Activated CD8-positive, alpha-beta T cell treated with anti-CD3 and anti-CD28 coated beads, Interleukin-2, amount 10 ng/mL, durations not matched to agents 7 days and 5 days (primary cell): ENCODE measurements at regions not wholly inside any gene's neighbourhood (a gene's known extent, or its start where the extent isn't known, plus 50 kb on each side); places are given as distances from the start of the nearest gene placed in this dataset.

ENCODE experiments used
- ATAC-seq: fragments of 150-1000 bp; cut with Tn5 transposase; one replicate; pipeline ENCODE4 v1.10.0; 2021; ENCODE audit warnings: moderate library complexity
- CTCF ChIA-PET: fragments of 350-600 bp; sonication (Branson Sonifier 250); formaldehyde crosslinking; loops from one replicate; lab custom pipeline; 2021; ENCODE audit warnings: antibody characterized with exemption; lab: Charles Lee
- POLR2A ChIA-PET: fragments of 350-600 bp; sonication (Branson Sonifier 250); formaldehyde crosslinking; loops from one replicate; lab custom pipeline; 2021; ENCODE audit warnings: antibody characterized with exemption; lab: Charles Lee
- DNase-seq: peaks from one replicate; pipeline ENCODE4 v3.0.0-alpha.2; 2020
- H3K27ac Mint-ChIP-seq: one replicate; pipeline ENCODE4 v1.8.0; 2021; ENCODE audit warnings: mild to moderate bottlenecking, mixed read lengths
- H3K27me3 Mint-ChIP-seq: one replicate; pipeline ENCODE4 v1.8.0; 2021; ENCODE audit warnings: low read depth, mixed read lengths
- H3K36me3 Mint-ChIP-seq: one replicate; pipeline ENCODE4 v1.8.0; 2021; ENCODE audit warnings: low read depth, mixed read lengths
- H3K4me1 Mint-ChIP-seq: one replicate; pipeline ENCODE4 v1.8.0; 2021; ENCODE audit warnings: low read depth, mixed read lengths
- H3K4me3 Mint-ChIP-seq: one replicate; pipeline ENCODE4 v1.8.0; 2021; ENCODE audit warnings: mild to moderate bottlenecking, mixed read lengths
- H3K9me3 Mint-ChIP-seq: one replicate; pipeline ENCODE4 v1.8.0; 2022; ENCODE audit warnings: mixed read lengths; ENCODE audit not compliant: insufficient read depth

DNA sequence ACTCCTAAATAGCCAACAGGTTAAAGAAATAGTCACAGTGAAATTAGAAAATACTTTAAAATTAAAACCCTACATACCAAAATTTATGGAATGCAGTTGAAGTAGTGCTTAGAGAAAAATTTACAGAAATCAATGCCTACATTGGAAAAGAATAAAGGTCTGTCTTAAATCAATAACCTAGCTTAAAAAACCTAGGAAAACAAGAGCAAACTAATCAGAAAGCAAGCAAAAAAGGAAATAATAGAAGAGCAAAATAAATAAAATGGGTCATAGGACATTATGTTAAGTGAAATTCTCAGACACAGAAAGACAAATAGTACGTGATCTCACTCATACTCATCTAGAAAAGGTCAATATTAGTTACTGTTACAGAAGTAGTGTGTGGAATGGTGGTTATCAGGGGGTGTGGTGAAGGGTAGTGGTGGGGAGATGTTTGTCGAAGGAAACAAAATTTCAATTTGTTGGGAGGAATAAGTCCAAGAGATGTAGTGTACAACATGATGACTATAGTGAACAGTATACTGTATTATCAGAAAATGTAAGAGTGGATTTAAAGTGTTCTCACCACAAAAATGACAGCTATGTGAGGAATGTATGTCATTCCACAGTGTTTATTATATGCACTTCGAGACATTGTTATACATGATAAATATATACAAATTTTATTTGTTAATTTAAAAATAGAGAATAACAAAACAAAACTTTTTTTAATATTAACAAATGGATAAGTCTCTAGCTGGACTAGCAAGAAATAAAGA, 423.6 kb downstream of the CDH26 start:
- no peak overlapping the region for H3K27ac Mint-ChIP-seq
- CTCF ChIA-PET: no interaction called here
- no peaks in the 10 kb centered on the region for H3K4me1 Mint-ChIP-seq
- H3K36me3 Mint-ChIP-seq: no peaks in the 10 kb centered on the region
- DNase-seq (no peak), ATAC-seq (no peak)
- no peak overlapping the region for H3K4me3 Mint-ChIP-seq
- POLR2A ChIA-PET: no interaction called here
- H3K27me3 Mint-ChIP-seq: peaks cover 4% of the 10 kb centered on the region
- H3K9me3 Mint-ChIP-seq: no peaks in the 10 kb centered on the region

DNA sequence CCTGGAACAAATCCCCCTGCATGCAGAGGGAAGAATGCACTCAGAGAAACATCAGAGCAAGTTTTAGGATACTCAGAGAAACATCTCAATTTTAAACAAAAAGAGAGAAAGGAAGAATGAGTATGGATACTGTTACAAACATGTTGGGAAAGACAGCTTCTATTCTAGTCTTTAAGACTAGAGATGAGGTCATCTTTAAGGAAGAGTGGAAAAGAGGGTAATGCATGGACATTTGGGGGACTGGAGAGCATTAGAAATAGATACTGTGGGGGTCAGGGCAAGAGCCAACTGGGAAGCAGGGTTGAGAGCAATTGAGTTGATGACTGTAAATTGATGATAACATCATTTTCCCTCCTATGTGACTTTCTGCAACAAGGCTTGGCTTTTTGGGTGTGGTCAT, 431.2 kb downstream of the CDH26 start:
- ChIA-PET POLR2A (no interaction called here), CTCF (no interaction called here)
- ATAC-seq: no peak
- Mint-ChIP-seq H3K4me3 (no peak overlapping the region), H3K27ac (no peak overlapping the region), H3K27me3 (peaks cover 3% of the 10 kb centered on the region), H3K9me3 (no peaks in the 10 kb centered on the region), H3K4me1 (no peaks in the 10 kb centered on the region), H3K36me3 (no peaks in the 10 kb centered on the region)
- no peak for DNase-seq

DNA sequence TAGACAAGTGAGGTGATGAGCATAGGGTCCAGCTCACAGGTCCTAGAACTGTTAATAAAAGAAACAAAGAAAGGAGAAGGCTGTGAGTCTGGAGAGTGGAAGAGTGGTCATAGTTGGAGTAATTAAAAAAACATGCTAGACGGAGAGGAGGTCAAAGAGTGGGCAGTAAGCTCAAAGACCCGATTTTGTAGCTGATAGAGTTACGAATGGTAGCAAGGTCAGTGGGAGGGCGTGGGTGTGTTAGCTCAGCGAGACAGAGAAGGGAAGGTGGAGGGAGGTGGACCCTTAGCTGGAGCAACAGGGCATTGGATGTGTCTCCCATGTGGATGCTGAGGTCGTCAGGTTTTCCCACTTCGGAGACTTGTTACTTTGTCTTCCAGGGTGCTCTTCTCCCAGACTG, 431.7 kb downstream of the CDH26 start:
- no peak for DNase-seq
- Mint-ChIP-seq H3K36me3 (no peaks in the 10 kb centered on the region), H3K9me3 (no peaks in the 10 kb centered on the region), H3K4me1 (no peaks in the 10 kb centered on the region), H3K4me3 (no peak overlapping the region), H3K27me3 (peaks cover 3% of the 10 kb centered on the region), H3K27ac (no peak overlapping the region)
- CTCF ChIA-PET: no interaction called here
- ATAC-seq: no peak
- POLR2A ChIA-PET: no interaction called here

DNA sequence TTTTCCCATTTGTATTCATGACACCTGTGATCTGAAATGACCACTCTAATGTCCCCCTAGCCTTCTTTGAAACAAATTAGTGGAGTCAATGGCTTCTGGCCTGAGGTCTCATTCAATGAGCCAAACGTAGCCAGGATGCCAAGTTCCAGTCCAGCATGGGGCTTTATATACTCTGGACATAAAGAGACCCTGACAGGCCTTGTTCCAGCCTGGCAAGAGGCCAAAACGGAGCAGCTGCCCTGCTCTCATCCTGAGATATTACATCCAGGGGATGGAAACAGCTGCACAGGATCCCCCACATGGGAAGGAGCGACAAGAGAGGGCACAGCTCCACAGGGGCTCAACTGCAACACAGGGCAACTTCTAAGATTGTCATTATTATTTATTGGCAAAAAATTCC, 437.8 kb downstream of the CDH26 start:
- Mint-ChIP-seq H3K27ac (no peak overlapping the region), H3K36me3 (no peaks in the 10 kb centered on the region), H3K9me3 (no peaks in the 10 kb centered on the region), H3K4me1 (no peaks in the 10 kb centered on the region), H3K4me3 (no peak overlapping the region), H3K27me3 (no peaks in the 10 kb centered on the region)
- ChIA-PET CTCF (no interaction called here), POLR2A (no interaction called here)
- DNase-seq (no peak), ATAC-seq (no peak)

DNA sequence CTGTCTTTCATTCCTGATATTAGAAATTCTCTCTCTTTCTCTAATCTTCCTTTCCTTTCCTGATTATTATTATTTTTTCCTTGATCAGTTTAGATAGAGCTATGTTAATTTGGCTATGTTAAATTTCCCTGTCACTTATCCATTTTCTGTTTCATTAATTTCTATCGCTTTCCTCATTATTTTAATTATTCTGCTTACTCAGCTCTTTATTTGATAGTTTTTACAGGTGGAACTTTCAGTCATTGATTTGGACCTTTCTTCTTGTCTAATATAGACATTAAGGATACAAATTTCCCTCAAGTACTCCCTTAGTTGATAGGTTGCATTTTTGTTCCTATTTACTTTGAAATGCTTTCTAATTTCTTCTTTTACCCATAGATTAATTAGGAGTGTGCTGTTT, 442.3 kb downstream of the CDH26 start:
- H3K9me3 Mint-ChIP-seq: no peaks in the 10 kb centered on the region
- H3K4me3 Mint-ChIP-seq: no peak overlapping the region
- no peak for DNase-seq
- no peaks in the 10 kb centered on the region for H3K36me3 Mint-ChIP-seq
- CTCF ChIA-PET: no interaction called here
- no peaks in the 10 kb centered on the region for H3K4me1 Mint-ChIP-seq
- no peaks in the 10 kb centered on the region for H3K27me3 Mint-ChIP-seq
- ATAC-seq: no peak
- no peak overlapping the region for H3K27ac Mint-ChIP-seq
- POLR2A ChIA-PET: no interaction called here

DNA sequence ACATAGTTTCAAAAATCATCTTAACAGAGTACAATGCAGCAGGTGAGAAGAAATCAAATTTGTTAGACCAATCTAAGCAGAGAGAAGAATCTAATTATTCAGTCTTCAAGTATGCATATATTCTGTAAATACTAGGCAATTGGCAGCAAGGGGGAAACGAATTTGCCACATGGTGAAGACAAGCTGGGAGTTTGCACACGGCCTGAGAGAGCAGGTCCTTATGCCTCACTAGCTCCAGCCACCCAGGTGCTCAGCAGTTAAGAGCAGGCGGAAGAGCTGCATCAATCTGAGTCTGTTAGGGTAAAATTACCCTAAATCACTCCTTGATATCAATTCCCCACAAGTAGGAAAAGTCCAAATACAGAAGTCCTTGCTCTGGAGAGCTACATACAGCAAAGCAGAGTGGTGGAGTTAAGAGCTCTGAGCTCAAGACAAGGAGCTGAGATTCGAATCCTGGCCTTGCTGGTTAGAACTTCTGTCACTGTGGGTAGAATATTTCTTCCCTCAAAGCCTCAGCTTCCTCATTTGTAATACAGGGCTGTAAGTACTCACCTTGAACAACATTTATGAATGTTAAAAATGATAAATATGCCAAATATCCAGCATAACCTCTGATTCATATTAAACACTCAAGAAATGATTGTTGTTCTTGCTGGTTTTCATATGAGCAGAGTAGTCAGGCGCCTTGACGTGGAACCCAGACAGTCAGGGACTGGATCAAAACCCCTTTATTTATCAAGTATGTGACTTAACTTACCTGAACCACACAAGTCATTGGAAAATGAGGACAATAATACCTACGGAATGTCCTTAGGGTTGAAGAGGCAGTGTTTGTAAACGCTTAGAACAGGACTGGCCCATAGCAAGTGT, 444.2 kb downstream of the CDH26 start:
- H3K4me3 Mint-ChIP-seq: no peak overlapping the region
- ChIA-PET POLR2A (no interaction called here), CTCF (interaction anchor here (0.7 kb wide), 1 partner anchor 469 kb away, joined by 3 read pairs; the partner anchor contains the start of gene SYCP2)

DNA sequence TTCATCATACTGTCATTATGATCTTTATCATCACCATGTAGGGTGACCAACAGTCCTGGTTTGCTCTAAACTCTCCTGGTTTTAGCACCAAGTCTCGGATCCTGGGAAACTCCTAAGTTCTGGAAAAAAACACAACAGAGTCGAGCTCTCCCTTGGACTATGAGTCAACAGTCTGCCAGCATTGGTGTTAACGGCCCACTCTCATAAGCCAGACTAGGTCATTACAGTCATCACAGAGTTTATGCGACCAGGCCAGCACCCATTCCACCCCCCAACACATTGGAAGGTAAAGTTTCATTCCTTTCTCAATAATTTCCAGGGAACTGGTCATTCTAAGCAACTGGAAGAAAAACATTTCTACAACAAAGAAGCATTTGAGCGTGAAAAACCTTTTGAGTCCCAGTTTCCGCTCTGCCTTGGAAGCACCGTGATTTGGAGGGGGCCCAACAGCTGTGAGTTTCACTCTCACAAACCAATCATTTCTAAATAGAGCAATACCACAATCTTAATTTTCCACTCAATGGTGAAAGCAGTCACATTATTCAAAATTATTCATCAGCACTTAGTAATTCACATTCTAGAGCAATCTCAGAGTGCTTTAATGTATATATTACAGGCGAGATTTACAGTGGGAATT, 445.0 kb downstream of the CDH26 start:
- DNase-seq (no peak), ATAC-seq (no peak)

More for the DNA sequence above, 444.2 kb downstream of the CDH26 start:
- Mint-ChIP-seq H3K9me3 (no peaks in the 10 kb centered on the region), H3K27ac (no peak overlapping the region), H3K4me1 (no peaks in the 10 kb centered on the region), H3K27me3 (no peaks in the 10 kb centered on the region), H3K36me3 (no peaks in the 10 kb centered on the region)
- ATAC-seq (no peak), DNase-seq (no peak)

DNA sequence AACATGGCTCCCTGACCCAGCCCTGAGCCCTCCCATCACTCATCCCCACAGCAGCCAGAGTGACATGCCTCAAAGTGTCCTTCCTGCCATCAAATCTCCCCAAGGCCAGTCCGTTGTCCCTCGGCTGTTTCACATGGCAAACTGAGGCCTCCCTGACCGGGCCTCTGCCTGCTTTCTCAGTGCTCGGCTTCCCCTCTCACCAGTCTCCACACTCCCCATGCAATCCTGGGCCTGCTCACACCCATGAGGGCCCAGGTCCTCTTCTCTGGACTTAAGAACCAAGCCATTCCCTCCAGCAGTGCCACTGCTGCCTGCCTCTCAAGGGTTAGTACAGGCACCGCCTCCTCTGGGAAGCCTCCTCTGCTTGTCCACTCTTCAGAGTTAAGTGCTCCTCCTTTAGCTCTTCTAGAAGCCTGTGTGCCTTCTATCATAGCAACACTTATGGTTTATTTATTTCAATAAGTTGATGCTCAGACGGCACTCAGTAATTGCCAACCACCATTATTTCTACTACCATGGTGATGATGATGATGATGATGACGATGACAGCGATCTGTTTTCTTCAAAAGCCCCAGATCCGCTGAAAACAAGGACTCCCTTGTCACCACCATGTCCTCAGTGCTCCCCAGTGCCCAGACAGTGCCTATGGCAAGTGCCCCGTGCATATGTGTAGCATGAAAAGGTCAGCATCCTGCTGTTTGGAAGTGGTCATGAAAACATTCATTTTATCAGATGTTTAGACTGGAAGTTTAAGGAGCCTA, 449.0 kb downstream of the CDH26 start:
- no peak overlapping the region for H3K4me3 Mint-ChIP-seq
- CTCF ChIA-PET: no interaction called here
- peaks cover 7% of the 10 kb centered on the region for H3K4me1 Mint-ChIP-seq
- no peak overlapping the region for H3K27ac Mint-ChIP-seq
- DNase-seq (no peak), ATAC-seq (no peak)
- H3K27me3 Mint-ChIP-seq: no peaks in the 10 kb centered on the region
- H3K9me3 Mint-ChIP-seq: no peaks in the 10 kb centered on the region
- POLR2A ChIA-PET: no interaction called here
- no peaks in the 10 kb centered on the region for H3K36me3 Mint-ChIP-seq

More for the DNA sequence above, 445.0 kb downstream of the CDH26 start:
- Mint-ChIP-seq H3K4me1 (peaks cover 7% of the 10 kb centered on the region), H3K4me3 (no peak overlapping the region), H3K9me3 (no peaks in the 10 kb centered on the region), H3K36me3 (no peaks in the 10 kb centered on the region), H3K27me3 (no peaks in the 10 kb centered on the region), H3K27ac (no peak overlapping the region)
- ChIA-PET CTCF (no interaction called here), POLR2A (no interaction called here)

DNA sequence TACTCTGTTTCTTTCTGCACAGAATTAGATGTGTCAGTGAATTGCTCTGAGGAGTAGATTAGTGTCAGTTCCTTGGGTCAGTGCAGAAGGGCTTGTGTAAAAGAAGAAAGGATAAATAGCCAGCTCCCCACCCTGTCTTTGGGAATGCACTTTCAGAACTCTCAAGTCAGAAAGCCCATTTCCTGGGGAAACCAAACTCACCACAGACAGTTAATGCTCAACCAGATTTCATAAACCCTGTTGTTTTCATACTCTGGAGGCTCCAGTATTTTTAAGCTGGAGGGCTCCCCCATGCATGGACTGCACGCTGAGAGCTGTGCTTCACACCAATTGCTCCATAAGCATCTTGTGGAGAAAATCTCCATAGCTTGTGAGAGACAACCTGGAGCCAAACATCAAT, 449.7 kb downstream of the CDH26 start:
- POLR2A ChIA-PET: no interaction called here
- Mint-ChIP-seq H3K36me3 (no peaks in the 10 kb centered on the region), H3K4me1 (peaks cover 7% of the 10 kb centered on the region), H3K4me3 (no peak overlapping the region), H3K27me3 (no peaks in the 10 kb centered on the region), H3K9me3 (no peaks in the 10 kb centered on the region), H3K27ac (no peak overlapping the region)
- DNase-seq (no peak), ATAC-seq (no peak)
- CTCF ChIA-PET: no interaction called here

DNA sequence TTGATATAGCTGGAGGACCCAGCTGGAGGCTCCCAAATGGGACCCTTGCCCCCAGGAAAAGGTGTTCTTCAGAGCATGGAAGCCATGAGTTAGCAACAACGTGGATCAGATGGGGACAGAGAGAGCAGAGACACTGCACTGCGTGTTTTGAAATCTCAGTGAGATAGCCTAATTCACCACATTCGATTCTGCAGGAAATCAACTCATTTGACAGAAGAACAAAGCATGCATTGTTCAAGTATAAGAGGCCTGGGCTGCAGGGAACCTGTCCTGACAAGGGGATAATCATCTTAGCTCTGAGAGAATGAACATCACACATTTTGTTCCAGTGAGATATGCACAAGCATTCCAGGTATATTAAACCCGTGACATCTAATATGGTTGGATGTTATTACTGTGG, 450.2 kb downstream of the CDH26 start:
- Mint-ChIP-seq H3K27me3 (no peaks in the 10 kb centered on the region), H3K9me3 (no peaks in the 10 kb centered on the region)
- ATAC-seq: no peak

DNA sequence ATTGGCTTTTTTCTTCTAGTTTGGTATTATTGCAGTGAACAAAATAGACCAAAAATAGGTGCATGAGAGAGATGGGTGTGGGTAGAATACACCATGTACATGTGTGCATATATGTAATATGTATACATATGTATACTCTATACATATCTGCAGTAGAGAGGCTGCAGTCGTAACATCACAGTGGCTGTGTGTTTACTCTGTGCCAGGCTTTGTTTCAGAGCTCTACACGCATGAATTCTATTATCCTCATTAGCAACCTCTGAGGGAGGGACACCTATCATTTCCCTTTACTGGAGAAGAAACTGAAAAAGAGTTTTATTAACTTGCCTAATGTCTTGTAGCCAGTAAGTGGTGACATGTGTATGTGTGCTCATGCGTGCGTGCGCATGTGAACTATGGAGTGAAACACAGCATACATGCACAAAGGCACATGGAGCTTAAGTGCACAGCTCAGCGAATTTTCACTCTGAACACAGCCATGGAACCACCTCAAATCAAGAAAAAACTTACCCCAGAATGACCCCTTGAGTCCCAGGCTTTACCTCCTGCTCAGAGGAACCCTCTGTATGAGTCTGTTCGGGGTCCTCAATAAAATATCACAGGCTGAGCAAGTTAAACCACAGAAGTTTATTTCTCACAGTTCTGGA, 452.5 kb downstream of the CDH26 start:
- DNase-seq (no peak), ATAC-seq (no peak)
- H3K4me3 Mint-ChIP-seq: no peak overlapping the region
- H3K27ac Mint-ChIP-seq: no peak overlapping the region
- peaks cover 3% of the 10 kb centered on the region for H3K27me3 Mint-ChIP-seq
- no peaks in the 10 kb centered on the region for H3K9me3 Mint-ChIP-seq
- no peaks in the 10 kb centered on the region for H3K36me3 Mint-ChIP-seq
- POLR2A ChIA-PET: interaction anchor here (0.6 kb wide), 1 partner anchor 55 kb away, joined by 3 read pairs; no protein-coding TSS in a partner anchor
- peaks cover 7% of the 10 kb centered on the region for H3K4me1 Mint-ChIP-seq
- CTCF ChIA-PET: no interaction called here

More for the DNA sequence above, 450.2 kb downstream of the CDH26 start:
- Mint-ChIP-seq H3K4me1 (peaks cover 7% of the 10 kb centered on the region), H3K27ac (no peak overlapping the region), H3K36me3 (no peaks in the 10 kb centered on the region), H3K4me3 (no peak overlapping the region)
- no peak for DNase-seq
- ChIA-PET CTCF (no interaction called here), POLR2A (no interaction called here)
